NT2/D1 (cell line): ENCODE measurements at regions not wholly inside any gene's neighbourhood (a gene's known extent, or its start where the extent isn't known, plus 50 kb on each side); places are given as distances from the start of the nearest gene placed in this dataset.

Source experiments
- SUZ12 ChIP-seq: IDR thresholded peaks from 2 replicates; pipeline ENCODE4 v1.6.1; 2011; ENCODE audit not compliant: insufficient read length, insufficient read depth; ENCODE audit errors: extremely low read depth
- ZNF274 ChIP-seq: IDR thresholded peaks from 2 replicates; pipeline ENCODE4 v1.6.1; 2011; ENCODE audit warnings: mild to moderate bottlenecking, low read depth, low read length

DNA sequence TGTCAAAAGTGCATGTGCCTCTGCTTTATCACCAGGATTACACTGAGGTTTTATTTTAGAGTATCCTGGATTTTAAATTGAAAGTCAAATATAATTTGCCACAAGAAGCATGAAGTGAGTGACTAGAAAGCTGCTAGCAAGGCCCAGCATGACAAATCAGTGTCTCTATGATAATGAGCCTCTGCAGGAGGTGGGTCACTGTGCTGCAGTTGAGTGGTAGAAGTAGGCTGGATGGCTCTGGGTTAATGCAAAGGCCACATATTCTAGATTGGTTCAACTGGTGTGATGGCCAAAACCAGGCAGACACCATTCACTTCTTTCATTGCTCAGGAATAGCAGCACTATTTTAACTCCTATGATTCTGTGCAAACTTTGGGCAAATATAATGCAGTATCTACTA lies 491.5 kb downstream of the OLFM4 start:
- TF ChIP-seq ZNF274 (no peak), SUZ12 (no peak)
